K562 (cell line): ENCODE measurements at regions not wholly inside any gene's neighbourhood (a gene's known extent, or its start where the extent isn't known, plus 50 kb on each side); places are given as distances from the start of the nearest gene placed in this dataset.

Experiments used
- ATAC-seq: fragments of 200-7000 bp; cut with Tn5 transposase; 3 replicates; pipeline ENCODE4 v1.9.1; 2020; ENCODE audit warnings: moderate library complexity
- BruUV-seq: library from RNA; stranded (reverse); fragments of 400-500 nt; replicated peaks from 2 replicates; lab custom pipeline; 2021; lab: Mats Ljungman, UMichigan
- CTCF ChIA-PET: fragments of 300-600 bp; formaldehyde crosslinking; extraction: SDS; loops from one replicate; lab custom pipeline; 2021; ENCODE audit warnings: low intra/inter-chr PET ratio; lab: Yijun Ruan, JAX
- POLR2A ChIA-PET: fragments of 300-600, 350-650 bp; sonication (Branson Sonifier 250); formaldehyde crosslinking; extraction: SDS; loops from one replicate; lab custom pipeline; 2021; ENCODE audit warnings: antibody characterized with exemption, inconsistent platforms; lab: Yijun Ruan, JAX
- DNase-seq, 4 experiments: peaks; one replicate each; pipeline versions ENCODE4 v3.0.0 to v3.0.0-alpha.2; 2011 to 2018; ENCODE audit warnings: low spot score in 3 of 4, mixed read lengths in 3 of 4; ENCODE audit errors: extremely low read depth in 1 of 4
- FAIRE-seq: peaks from 2 replicates; lab custom pipeline; 2011; peaks lifted over from hg19 to GRCh38; lab: Jason Lieb, UNC
- H2AFZ ChIP-seq: 2 replicates; pipeline ENCODE4 v1.6.0; 2011; ENCODE audit warnings: low read depth, low read length, control low read depth, inconsistent platforms
- H3K27ac ChIP-seq: fragments of 200-600 bp; 3 replicates; pipeline ENCODE4 v1.8.0; 2011; ENCODE audit warnings: low read depth, mild to moderate bottlenecking, control low read depth, inconsistent platforms, low read length, moderate library complexity, mixed read lengths; ENCODE audit errors: extremely low read depth
- H3K27me3 ChIP-seq, 2 experiments: fragments of 300-600 bp in 1 of 2; 2 replicates in 1 of 2; 3 replicates in 1 of 2; pipeline versions ENCODE4 v1.6.0 to v1.8.0; 2011; ENCODE audit warnings: inconsistent platforms in 2 of 2, low read length in 2 of 2, mild to moderate bottlenecking in 1 of 2, mixed read lengths in 1 of 2, moderate library complexity in 1 of 2; ENCODE audit not compliant: control insufficient read depth in 2 of 2, insufficient read depth in 2 of 2
- H3K36me3 ChIP-seq: fragments of 300-600 bp; 3 replicates; pipeline ENCODE4 v1.8.0; 2011; ENCODE audit warnings: mild to moderate bottlenecking, low read length, inconsistent platforms; ENCODE audit not compliant: control insufficient read depth, insufficient read depth
- H3K4me1 ChIP-seq, 2 experiments: fragments of 200-600 bp in 1 of 2; replicated peaks in 1 of 2; 2 replicates in 1 of 2; 3 replicates in 1 of 2; pipeline versions ENCODE4 v1.5.1 to v1.8.0; 2011; ENCODE audit warnings: inconsistent platforms in 2 of 2, low read length in 2 of 2, mild to moderate bottlenecking in 1 of 2, mixed read lengths in 1 of 2, moderate library complexity in 1 of 2; ENCODE audit not compliant: control insufficient read depth in 2 of 2, insufficient read depth in 2 of 2
- H3K4me2 ChIP-seq: 2 replicates; pipeline ENCODE4 v1.6.1; 2011; ENCODE audit warnings: low read length, control low read depth, inconsistent platforms, mixed read lengths; ENCODE audit not compliant: insufficient read depth
- H3K4me3 ChIP-seq: fragments of 200-600 bp; sonication (generic), shearing (Covaris generic); 2 replicates; pipeline ENCODE4 v1.5.1; 2016; ENCODE audit warnings: control low read depth, inconsistent platforms
- H3K79me2 ChIP-seq: fragments of 200-600 bp; 3 replicates; pipeline ENCODE4 v1.8.0; 2011; ENCODE audit warnings: low read length, inconsistent platforms; ENCODE audit not compliant: control insufficient read depth, insufficient read depth
- H3K9ac ChIP-seq, 2 experiments: 2 replicates each; pipeline versions ENCODE4 v1.6.0 to v1.6.1; 2011; ENCODE audit warnings: low read depth in 2 of 2, low read length in 2 of 2, control low read depth in 1 of 2, inconsistent platforms in 1 of 2, mild to moderate bottlenecking in 1 of 2, mixed read lengths in 1 of 2; ENCODE audit not compliant: insufficient read depth in 1 of 2
- H3K9me1 ChIP-seq: one replicate; pipeline ENCODE4 v1.6.0; 2011; ENCODE audit warnings: inconsistent platforms, mild to moderate bottlenecking, low read length, moderate library complexity; ENCODE audit not compliant: control insufficient read depth, insufficient read depth
- H3K9me3 ChIP-seq: replicated peaks from 2 replicates; pipeline ENCODE4 v1.5.1; 2011; ENCODE audit warnings: low read depth, low read length, inconsistent platforms; ENCODE audit not compliant: control insufficient read depth, insufficient read depth
- H4K20me1 ChIP-seq: replicated peaks from 2 replicates; pipeline ENCODE4 v1.6.1; 2011; ENCODE audit warnings: low read length, inconsistent platforms, mixed read lengths; ENCODE audit not compliant: control insufficient read depth, insufficient read depth
- DIDO1 ChIP-seq: fragments of 450-650 bp; IDR thresholded peaks from 2 replicates; pipeline ENCODE4 v1.6.1; 2016; ENCODE audit warnings: low read depth, missing biosample characterization, missing genetic modification characterization
- E2F6 ChIP-seq, 2 experiments: IDR thresholded peaks; 2 replicates each; pipeline ENCODE4 v1.6.1; 2011; ENCODE audit warnings: borderline replicate concordance in 1 of 2, control low read depth in 1 of 2, low read depth in 1 of 2, low read length in 1 of 2, mild to moderate bottlenecking in 1 of 2, mixed read lengths in 1 of 2, moderate library complexity in 1 of 2; ENCODE audit not compliant: insufficient read depth in 1 of 2, insufficient read length in 1 of 2, poor library complexity in 1 of 2, severe bottlenecking in 1 of 2; ENCODE audit errors: extremely low read depth in 1 of 2
- ELF2 ChIP-seq: fragments of 250-450 bp; sonication (Bioruptor Pico); IDR thresholded peaks from 2 replicates; pipeline ENCODE4 v1.5.0; 2021; ENCODE audit warnings: mild to moderate bottlenecking
- FIP1L1 ChIP-seq: fragments of 200-400 bp; formaldehyde crosslinking; IDR thresholded peaks from 2 replicates; pipeline ENCODE4 v1.6.1; 2018; ENCODE audit warnings: mild to moderate bottlenecking, low read depth, low read length; ENCODE audit not compliant: poor library complexity, severe bottlenecking
- GTF2A2 ChIP-seq: IDR thresholded peaks from 2 replicates; pipeline ENCODE4 v1.6.1; 2016; ENCODE audit warnings: mild to moderate bottlenecking, missing genetic modification characterization, missing compliant biosample characterization
- MITF ChIP-seq: IDR thresholded peaks from 2 replicates; pipeline ENCODE4 v1.6.1; 2014; ENCODE audit warnings: antibody characterized with exemption
- NFATC3 ChIP-seq: fragments of 450-650 bp; IDR thresholded peaks from 2 replicates; pipeline ENCODE4 v1.6.1; 2017; ENCODE audit warnings: mild to moderate bottlenecking
- POLR2G ChIP-seq: fragments of 200-400 bp; formaldehyde crosslinking; IDR thresholded peaks from 2 replicates; pipeline ENCODE4 v1.6.1; 2017; ENCODE audit warnings: low read depth, mild to moderate bottlenecking, antibody characterized with exemption, low read length, moderate library complexity
- PURB ChIP-seq: sonication (generic); formaldehyde crosslinking; IDR thresholded peaks from 2 replicates; pipeline ENCODE4 v1.9.0; 2021; ENCODE audit warnings: low read depth, mild to moderate bottlenecking, missing genetic modification reagents
- RBM17 ChIP-seq: fragments of 200-400 bp; formaldehyde crosslinking; IDR thresholded peaks from 2 replicates; pipeline ENCODE4 v1.6.1; 2017; ENCODE audit warnings: low read depth, mild to moderate bottlenecking, low read length, borderline replicate concordance
- SMARCE1 ChIP-seq: fragments of 450-650 bp; IDR thresholded peaks from 2 replicates; pipeline ENCODE4 v1.7.1; 2016; ENCODE audit warnings: mild to moderate bottlenecking
- ZEB2 ChIP-seq: fragments of 450-650 bp; IDR thresholded peaks from 2 replicates; pipeline ENCODE4 v1.6.1; 2016
- ZNF239 ChIP-seq: fragments of 250-450 bp; sonication (Bioruptor Pico); IDR thresholded peaks from 2 replicates; pipeline ENCODE4 v1.4.0; 2020; ENCODE audit warnings: mild to moderate bottlenecking
- ZNF384 ChIP-seq: IDR thresholded peaks from 2 replicates; pipeline ENCODE4 v1.6.1; 2012; ENCODE audit warnings: low read depth, low read length, improper control_type of control experiment
- ZNF431 ChIP-seq: sonication (generic); formaldehyde crosslinking; IDR thresholded peaks from 2 replicates; pipeline ENCODE4 v1.8.0; 2022; ENCODE audit warnings: mild to moderate bottlenecking, missing genetic modification reagents
- WGBS: fragments of 100-300 bp; shearing (Covaris generic); methylation state at CpG from one replicate; pipeline ENCODE4 v1.1.6; 2016; ENCODE audit warnings: low coverage, mixed read lengths; ENCODE audit not compliant: insufficient coverage; ENCODE audit errors: missing lambda C conversion rate; 5-methylcytosine and 5-hydroxymethylcytosine counted together
- in situ Hi-C: fragments of 300-500 bp; cut with MboI; formaldehyde crosslinking; loops from 4 replicates; pipeline ENCODE4 v1.15.0; 2018; ENCODE audit warnings: inconsistent platforms, mixed read lengths
- intact Hi-C: fragments of 100-400 bp; cut with micrococcal nuclease; formaldehyde crosslinking; loops from 2 replicates; pipeline ENCODE4 v1.14.2; 2022

GRCh38 chr18:38329145-38329544 is 763.5 kb upstream of the CELF4 start:
- H3K4me2 ChIP-seq = no peak overlapping the region
- no peak overlapping the region for H3K9ac ChIP-seq
- no peaks in the 10 kb centered on the region for H3K27me3 ChIP-seq
- no peaks in the 10 kb centered on the region for H3K79me2 ChIP-seq
- no peaks in the 10 kb centered on the region for H3K9me1 ChIP-seq
- no peak overlapping the region for H2AFZ ChIP-seq
- intact Hi-C loops = no loop called here
- no peaks in the 10 kb centered on the region for H3K4me1 ChIP-seq
- no TSS peak for BruUV-seq
- TF ChIP-seq ZNF431 (no peak), PURB (no peak), POLR2G (no peak), NFATC3 (no peak), ELF2 (CRISPR knock-in tag) (no peak), SMARCE1 (no peak)
- H3K4me3 ChIP-seq = no peak overlapping the region
- no peak for FAIRE-seq
- no peaks in the 10 kb centered on the region for H3K9me3 ChIP-seq
- no peak for DNase-seq
- no peaks in the 10 kb centered on the region for H4K20me1 ChIP-seq
- ATAC-seq = no peak
- in situ Hi-C loops = no loop called here
- POLR2A ChIA-PET = no interaction called here
- CTCF ChIA-PET = no interaction called here
- no peaks in the 10 kb centered on the region for H3K36me3 ChIP-seq
- H3K27ac ChIP-seq = no peak overlapping the region

- Histone ChIP-seq H3K4me1 (no peaks in the 10 kb centered on the region), H3K9me1 (no peaks in the 10 kb centered on the region), H3K27me3 (no peaks in the 10 kb centered on the region), H3K79me2 (no peaks in the 10 kb centered on the region), H3K27ac (no peak overlapping the region), H3K36me3 (no peaks in the 10 kb centered on the region), H3K9ac (no peak overlapping the region), H4K20me1 (no peaks in the 10 kb centered on the region), H3K9me3 (no peaks in the 10 kb centered on the region), H2AFZ (no peak overlapping the region), H3K4me3 (no peak overlapping the region), H3K4me2 (no peak overlapping the region)
- no peak for TF ChIP-seq ZEB2
- no peak for TF ChIP-seq ZNF239 (CRISPR knock-in tag)
- no peak for TF ChIP-seq GTF2A2 (tag)
- no peak for TF ChIP-seq FIP1L1
- no peak for TF ChIP-seq MITF
- no peak for TF ChIP-seq E2F6 (IDR thresholded peaks at IDR 0.05; ENCODE audit: borderline replicate concordance in 1 of 2, extremely low read depth in 1 of 2, insufficient read depth in 1 of 2, insufficient read length in 1 of 2, low read depth in 1 of 2, low read length in 1 of 2, poor library complexity in 1 of 2, severe bottlenecking in 1 of 2)
- no peak for TF ChIP-seq RBM17
- TF ChIP-seq ZNF384 = no peak
- no peak for TF ChIP-seq DIDO1
- POLR2A ChIA-PET = no interaction called here
- DNase-seq = no peak
- intact Hi-C loops = no loop called here
- in situ Hi-C loops = no loop called here
- no peak for FAIRE-seq
- no TSS peak for BruUV-seq
- WGBS = 0% methylated on average over 1 of the region's 1 CpG
- ATAC-seq = no peak
- CTCF ChIA-PET = no interaction called here
Observed at GRCh38 chr18:38322206-38322605, 756.6 kb upstream of the CELF4 start.
